ENCODE measurements at regions not wholly inside any gene's neighbourhood (a gene's known extent, or its start where the extent isn't known, plus 50 kb on each side); places are given as distances from the start of the nearest gene placed in this dataset.

GRCh38 chr18:44518666-44519065 lies 162.0 kb upstream of the SETBP1 start:
- Mint-ChIP-seq H3K4me1 (peaks cover 12% of the 10 kb centered on the region), H3K36me3 (no peaks in the 10 kb centered on the region), H3K27me3 (ENCODE audit: insufficient read depth, low read depth) (no peaks in the 10 kb centered on the region), H3K4me3 (no peak overlapping the region), H3K27ac (no peak overlapping the region), H3K9me3 (no peaks in the 10 kb centered on the region)
- Histone ChIP-seq H3K9me3 (ENCODE audit: low read depth) (no peaks in the 10 kb centered on the region), H2AFZ (replicated peaks) (no peak overlapping the region), H3K4me1 (peaks cover 8% of the 10 kb centered on the region), H3K4me2 (no peak overlapping the region), H3K9ac (no peak overlapping the region), H3K79me2 (ENCODE audit: low read depth) (no peaks in the 10 kb centered on the region), H3K27me3 (no peaks in the 10 kb centered on the region), H3K4me3 (no peak overlapping the region), H3K27ac (no peak overlapping the region), H4K20me1 (ENCODE audit: low read depth) (no peaks in the 10 kb centered on the region), H3F3A (ENCODE audit: low read depth) (no peaks in the 10 kb centered on the region), H3K36me3 (no peaks in the 10 kb centered on the region)
- TF ChIP-seq EZH2phosphoT487 (IDR thresholded peaks at IDR 0.05): no peak
- TF ChIP-seq EZH2 (IDR thresholded peaks at IDR 0.05): no peak
- TF ChIP-seq CTCF (IDR thresholded peaks at IDR 0.05): no peak
- no peak for DNase-seq (ENCODE audit: low spot score)

GRCh38 chr18:44520981-44521667 lies 159.6 kb upstream of the SETBP1 start:
- Histone ChIP-seq H3K9ac (no peak overlapping the region), H2AFZ (replicated peaks) (no peak overlapping the region), H3K4me2 (no peak overlapping the region), H3K4me1 (peaks cover 8% of the 10 kb centered on the region), H3K79me2 (ENCODE audit: low read depth) (no peaks in the 10 kb centered on the region), H3K27me3 (no peaks in the 10 kb centered on the region), H3F3A (ENCODE audit: low read depth) (no peaks in the 10 kb centered on the region), H3K36me3 (no peaks in the 10 kb centered on the region), H3K4me3 (no peak overlapping the region), H3K9me3 (ENCODE audit: low read depth) (no peaks in the 10 kb centered on the region), H4K20me1 (ENCODE audit: low read depth) (no peaks in the 10 kb centered on the region), H3K27ac (no peak overlapping the region)
- Mint-ChIP-seq H3K27me3 (ENCODE audit: insufficient read depth, low read depth) (no peaks in the 10 kb centered on the region), H3K36me3 (no peaks in the 10 kb centered on the region), H3K27ac (no peak overlapping the region), H3K4me1 (peaks cover 16% of the 10 kb centered on the region), H3K9me3 (no peaks in the 10 kb centered on the region), H3K4me3 (no peak overlapping the region)
- no peak for TF ChIP-seq EZH2phosphoT487 (IDR thresholded peaks at IDR 0.05)
- no peak for TF ChIP-seq EZH2 (IDR thresholded peaks at IDR 0.05)
- no peak for TF ChIP-seq CTCF (IDR thresholded peaks at IDR 0.05)
- DNase-seq (ENCODE audit: low spot score): no peak

GRCh38 chr18:44521668-44522022 lies 159.0 kb upstream of the SETBP1 start:
- H3K27me3 Mint-ChIP-seq (ENCODE audit: insufficient read depth, low read depth): no peaks in the 10 kb centered on the region
- no peaks in the 10 kb centered on the region for H3K9me3 Mint-ChIP-seq
- H3K36me3 ChIP-seq: no peaks in the 10 kb centered on the region
- H4K20me1 ChIP-seq (ENCODE audit: low read depth): no peaks in the 10 kb centered on the region
- no peak overlapping the region for H2AFZ ChIP-seq (replicated peaks)
- no peak for DNase-seq (ENCODE audit: low spot score)
- H3K4me2 ChIP-seq: no peak overlapping the region
- peaks cover 4% of the 10 kb centered on the region for H3K4me1 ChIP-seq
- no peaks in the 10 kb centered on the region for H3K9me3 ChIP-seq (ENCODE audit: low read depth)
- no peaks in the 10 kb centered on the region for H3K79me2 ChIP-seq (ENCODE audit: low read depth)
- H3K27ac ChIP-seq: no peak overlapping the region
- no peaks in the 10 kb centered on the region for H3K27me3 ChIP-seq
- no peak overlapping the region for H3K27ac Mint-ChIP-seq
- peaks cover 12% of the 10 kb centered on the region for H3K4me1 Mint-ChIP-seq
- no peak for TF ChIP-seq EZH2 (IDR thresholded peaks at IDR 0.05)
- TF ChIP-seq CTCF (IDR thresholded peaks at IDR 0.05): no peak
- no peak for TF ChIP-seq EZH2phosphoT487 (IDR thresholded peaks at IDR 0.05)
- H3K4me3 ChIP-seq: no peak overlapping the region
- H3K36me3 Mint-ChIP-seq: no peaks in the 10 kb centered on the region
- H3F3A ChIP-seq (ENCODE audit: low read depth): no peaks in the 10 kb centered on the region
- H3K9ac ChIP-seq: no peak overlapping the region
- no peak overlapping the region for H3K4me3 Mint-ChIP-seq

Data from neural progenitor cell (in vitro differentiated cells).